Astrocyte of the cerebellum (primary cell): ENCODE measurements at regions not wholly inside any gene's neighbourhood (a gene's known extent, or its start where the extent isn't known, plus 50 kb on each side); places are given as distances from the start of the nearest gene placed in this dataset.
"Not testable (repeated sequence)": the region's sequence is repeated elsewhere in the genome, so short reads cannot be mapped to it uniquely, and the experiment has no call there.

Experiments
- DNase-seq: peaks from one replicate; pipeline ENCODE4 v3.0.0-alpha.2; 2011; ENCODE audit warnings: low read depth
- H3K4me3 ChIP-seq: 2 replicates; pipeline ENCODE4 v1.5.1; 2011; ENCODE audit warnings: mild to moderate bottlenecking, low read depth, low read length, moderate library complexity
- in situ Hi-C: cut with HindIII; loops from 2 replicates; pipeline ENCODE4 v1.10.0; 2017; ENCODE audit warnings: low sequenced_read_pairs
- TF ChIP-seq, protein P1 (sequence below): IDR thresholded peaks from 2 replicates; pipeline ENCODE4 v1.5.1; 2012; ENCODE audit warnings: low read length, low read depth, moderate library complexity, mild to moderate bottlenecking; ENCODE audit errors: missing control alignments

DNA sequence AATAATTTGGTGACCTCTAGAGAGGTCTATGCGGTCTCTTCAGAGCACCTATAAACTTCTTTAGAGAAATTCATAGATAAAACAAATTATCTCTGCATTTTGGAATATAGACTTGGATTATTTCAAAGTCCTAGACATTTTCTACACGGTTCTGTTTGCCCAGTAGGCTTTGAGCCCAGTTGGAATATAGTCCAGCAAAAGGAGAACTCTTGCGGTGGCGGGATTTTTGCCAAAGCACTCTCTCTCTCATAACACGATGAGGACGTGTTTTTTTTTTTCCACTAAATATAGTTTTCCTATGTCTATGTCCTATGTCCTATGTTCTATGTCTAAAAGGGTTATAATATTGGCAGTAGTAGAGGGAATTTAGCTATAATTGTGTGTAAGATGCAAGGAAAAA is 164.9 kb upstream of the AGR3 start:
- no peak for DNase-seq
- TF ChIP-seq, protein P1, sequence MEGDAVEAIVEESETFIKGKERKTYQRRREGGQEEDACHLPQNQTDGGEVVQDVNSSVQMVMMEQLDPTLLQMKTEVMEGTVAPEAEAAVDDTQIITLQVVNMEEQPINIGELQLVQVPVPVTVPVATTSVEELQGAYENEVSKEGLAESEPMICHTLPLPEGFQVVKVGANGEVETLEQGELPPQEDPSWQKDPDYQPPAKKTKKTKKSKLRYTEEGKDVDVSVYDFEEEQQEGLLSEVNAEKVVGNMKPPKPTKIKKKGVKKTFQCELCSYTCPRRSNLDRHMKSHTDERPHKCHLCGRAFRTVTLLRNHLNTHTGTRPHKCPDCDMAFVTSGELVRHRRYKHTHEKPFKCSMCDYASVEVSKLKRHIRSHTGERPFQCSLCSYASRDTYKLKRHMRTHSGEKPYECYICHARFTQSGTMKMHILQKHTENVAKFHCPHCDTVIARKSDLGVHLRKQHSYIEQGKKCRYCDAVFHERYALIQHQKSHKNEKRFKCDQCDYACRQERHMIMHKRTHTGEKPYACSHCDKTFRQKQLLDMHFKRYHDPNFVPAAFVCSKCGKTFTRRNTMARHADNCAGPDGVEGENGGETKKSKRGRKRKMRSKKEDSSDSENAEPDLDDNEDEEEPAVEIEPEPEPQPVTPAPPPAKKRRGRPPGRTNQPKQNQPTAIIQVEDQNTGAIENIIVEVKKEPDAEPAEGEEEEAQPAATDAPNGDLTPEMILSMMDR: no peak
- H3K4me3 ChIP-seq: no peak overlapping the region
- in situ Hi-C loops: no loop called here

DNA sequence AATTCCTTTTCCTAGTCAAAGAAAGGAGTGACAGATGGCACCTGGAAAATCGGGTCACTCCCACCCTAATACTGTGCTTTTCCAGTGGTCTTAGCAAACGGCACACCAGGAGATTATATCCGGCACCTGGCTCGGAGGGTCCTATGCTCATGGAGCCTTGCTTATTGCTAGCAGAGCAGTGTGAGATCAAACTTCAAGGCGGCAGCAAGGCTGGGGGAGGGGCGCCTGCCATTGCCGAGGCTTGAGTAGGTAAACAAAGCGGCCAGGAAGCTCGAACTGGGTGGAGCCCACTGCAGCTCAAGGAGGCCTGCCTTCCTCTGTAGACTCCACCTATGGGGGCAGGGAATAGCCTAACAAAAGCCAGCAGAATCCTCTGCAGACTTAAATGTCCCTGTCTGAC is 171.4 kb upstream of the AGR3 start:
- H3K4me3 ChIP-seq, in situ Hi-C loops, DNase-seq: not testable (repeated sequence)

GRCh38 chr7:17054206-17054605 is 172.4 kb upstream of the AGR3 start:
- in situ Hi-C loops: no loop called here
- DNase-seq: no peak
- no peak overlapping the region for H3K4me3 ChIP-seq
- TF ChIP-seq, protein P1: no peak

- in situ Hi-C loops: no loop called here
- DNase-seq: no peak
- no peak overlapping the region for H3K4me3 ChIP-seq
- TF ChIP-seq, protein P1: no peak
Measured at GRCh38 chr7:17054836-17055235, 173.1 kb upstream of the AGR3 start.

- H3K4me3 ChIP-seq: no peak overlapping the region
- TF ChIP-seq, protein P1: no peak
- no peak for DNase-seq
- in situ Hi-C loops: no loop called here
Measured at GRCh38 chr7:17055596-17055995, 173.8 kb upstream of the AGR3 start.

DNA sequence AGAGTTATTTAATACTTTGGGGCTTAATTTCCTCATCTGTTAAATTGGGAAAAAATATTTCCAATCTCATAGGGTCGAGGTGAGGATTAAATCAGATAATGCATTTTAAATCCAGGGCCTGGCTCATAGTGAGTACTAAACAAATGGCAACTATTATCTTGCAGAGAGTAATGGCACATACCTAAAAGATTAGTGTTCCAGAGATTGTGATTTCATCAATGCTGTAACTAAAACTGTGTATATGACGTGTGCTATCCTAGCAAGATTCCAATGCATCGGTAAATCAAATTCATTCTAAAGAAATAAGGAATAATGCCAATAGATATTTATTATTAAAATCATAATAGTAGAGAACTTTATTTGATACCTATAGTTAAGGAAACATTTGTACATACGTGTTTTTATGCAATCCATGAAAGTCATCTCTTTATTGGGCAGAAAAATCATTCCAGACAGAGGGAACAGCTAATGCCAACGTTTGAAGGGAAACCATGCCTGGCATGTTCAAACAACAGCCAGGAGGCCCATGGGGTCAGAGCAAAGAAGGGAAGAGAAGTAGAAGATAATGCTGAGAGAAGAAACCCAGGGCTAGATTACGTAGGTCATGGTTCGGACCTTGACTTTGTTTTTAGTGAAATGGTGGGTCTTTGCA is 174.8 kb upstream of the AGR3 start:
- DNase-seq: no peak
- in situ Hi-C loops: no loop called here
- H3K4me3 ChIP-seq: no peak overlapping the region
- TF ChIP-seq, protein P1: no peak

GRCh38 chr7:17057143-17057509 is 175.3 kb upstream of the AGR3 start:
- in situ Hi-C loops: no loop called here
- TF ChIP-seq, protein P1: no peak
- H3K4me3 ChIP-seq: no peak overlapping the region
- DNase-seq: no peak
